GM21619 (cell line): ENCODE measurements at regions not wholly inside any gene's neighbourhood (a gene's known extent, or its start where the extent isn't known, plus 50 kb on each side); places are given as distances from the start of the nearest gene placed in this dataset.
"Not testable (repeated sequence)": the region's sequence is repeated elsewhere in the genome, so short reads cannot be mapped to it uniquely, and the experiment has no call there.

Source experiments
- ATAC-seq: cut with Tn5 transposase; IDR thresholded peaks from one replicate; pipeline ENCODE4 v1.9.1; 2021; ENCODE audit not compliant: unreplicated experiment

- no peak for ATAC-seq
Measured at GRCh38 chr5:27832886-27833285, 794.5 kb upstream of the CDH9 start.

GRCh38 chr5:27830546-27830945 lies 792.2 kb upstream of the CDH9 start:
- ATAC-seq, result no peak

- no peak for ATAC-seq
Measured at GRCh38 chr5:27821681-27822080, 783.3 kb upstream of the CDH9 start.

GRCh38 chr5:27818888-27819287 lies 780.5 kb upstream of the CDH9 start:
- ATAC-seq, result no peak

- ATAC-seq, result no peak
Measured at GRCh38 chr5:27814983-27815382, 776.6 kb upstream of the CDH9 start.

- ATAC-seq, result no peak
Measured at GRCh38 chr5:27814286-27814685, 775.9 kb upstream of the CDH9 start.

- ATAC-seq, result no peak
Measured at GRCh38 chr5:27810458-27810857, 772.1 kb upstream of the CDH9 start.

- ATAC-seq, result no peak
Measured at GRCh38 chr5:27797220-27797619, 758.8 kb upstream of the CDH9 start.

GRCh38 chr5:27788184-27788583 lies 749.8 kb upstream of the CDH9 start:
- ATAC-seq, result no peak

GRCh38 chr5:27784317-27784716 lies 745.9 kb upstream of the CDH9 start:
- ATAC-seq, result no peak

- no peak for ATAC-seq
Measured at GRCh38 chr5:27778121-27778520, 739.7 kb upstream of the CDH9 start.

GRCh38 chr5:27773636-27774035 lies 735.2 kb upstream of the CDH9 start:
- no peak for ATAC-seq

- ATAC-seq, result no peak
Measured at GRCh38 chr5:27773166-27773565, 734.8 kb upstream of the CDH9 start.

- ATAC-seq, result no peak
Measured at GRCh38 chr5:27769748-27770402, 731.5 kb upstream of the CDH9 start.

- ATAC-seq, result no peak
Measured at GRCh38 chr5:27748847-27749246, 710.5 kb upstream of the CDH9 start.

- not testable (repeated sequence) for ATAC-seq
Measured at GRCh38 chr5:27743383-27743979, 705.1 kb upstream of the CDH9 start.

GRCh38 chr5:27742805-27743204 lies 704.4 kb upstream of the CDH9 start:
- ATAC-seq, result no peak

GRCh38 chr5:27734838-27735237 lies 696.5 kb upstream of the CDH9 start:
- ATAC-seq, result no peak

GRCh38 chr5:27733237-27733636 lies 694.9 kb upstream of the CDH9 start:
- ATAC-seq, result no peak

GRCh38 chr5:27727254-27727653 lies 688.9 kb upstream of the CDH9 start:
- no peak for ATAC-seq

- ATAC-seq, result no peak
Measured at GRCh38 chr5:27722337-27722736, 684.0 kb upstream of the CDH9 start.

GRCh38 chr5:27708534-27708933 lies 670.1 kb upstream of the CDH9 start:
- no peak for ATAC-seq

GRCh38 chr5:27706832-27707231 lies 668.4 kb upstream of the CDH9 start:
- no peak for ATAC-seq
